ENCODE measurements at regions not wholly inside any gene's neighbourhood (a gene's known extent, or its start where the extent isn't known, plus 50 kb on each side); places are given as distances from the start of the nearest gene placed in this dataset.
"Not testable (repeated sequence)": the region's sequence is repeated elsewhere in the genome, so short reads cannot be mapped to it uniquely, and the experiment has no call there.

DNA sequence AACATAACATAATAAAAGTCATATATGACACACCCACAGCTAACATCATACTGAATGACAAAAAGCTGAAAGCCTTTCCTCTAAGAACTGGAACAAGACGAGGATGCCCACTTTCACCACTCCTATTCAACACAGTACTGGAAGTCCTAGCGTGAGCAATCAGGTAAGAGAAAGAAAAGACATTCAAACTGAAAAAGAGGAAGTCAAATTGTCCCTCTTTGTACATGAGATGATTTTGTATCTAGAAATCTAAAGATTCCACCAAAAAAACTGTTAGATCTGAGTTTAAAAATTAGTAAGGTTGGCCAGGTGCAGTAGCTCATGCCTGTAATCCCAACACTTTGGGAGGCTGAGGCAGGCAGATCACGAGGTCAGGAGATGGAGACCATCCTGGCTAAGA, 70.1 kb upstream of the PROKR2 start:
- not testable (repeated sequence) for DNase-seq

DNA sequence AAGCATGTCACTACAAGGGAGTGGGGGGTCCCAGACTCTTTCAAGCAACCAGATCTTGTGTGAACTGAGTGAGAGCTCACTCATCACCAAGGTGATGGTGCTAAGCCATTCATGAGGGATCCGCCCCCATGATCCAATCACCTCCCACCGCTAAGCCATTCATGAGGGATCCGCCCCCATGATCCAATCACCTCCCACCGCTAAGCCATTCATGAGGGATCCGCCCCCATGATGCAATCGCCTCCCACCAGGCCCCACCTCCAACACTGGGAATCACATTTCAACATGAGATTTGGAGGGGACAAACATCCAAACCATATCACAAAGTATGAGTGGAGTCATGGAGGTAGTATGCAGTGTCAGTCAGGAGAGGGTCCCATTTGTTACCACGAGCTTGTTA, 64.8 kb upstream of the PROKR2 start:
- not testable (repeated sequence) for DNase-seq

DNA sequence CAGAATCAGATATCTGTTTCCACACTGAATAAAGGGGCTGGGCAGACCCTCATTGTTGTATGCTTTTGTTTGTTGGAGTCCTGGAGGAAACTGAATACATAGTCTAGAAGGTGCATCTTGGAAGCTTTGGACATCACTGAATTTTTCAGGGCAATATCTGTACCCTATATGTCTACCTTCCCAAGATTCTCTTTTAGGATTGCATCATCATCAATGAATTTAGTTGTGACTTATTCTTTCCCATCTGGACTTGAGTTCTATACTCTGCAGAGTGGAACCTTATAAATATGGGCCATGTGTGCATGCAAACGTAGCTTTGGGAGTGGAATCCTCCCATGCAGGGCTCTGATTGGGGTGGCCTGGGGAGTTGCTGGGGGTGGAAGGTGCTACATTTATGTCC, 60.7 kb upstream of the PROKR2 start:
- no peak for DNase-seq

DNA sequence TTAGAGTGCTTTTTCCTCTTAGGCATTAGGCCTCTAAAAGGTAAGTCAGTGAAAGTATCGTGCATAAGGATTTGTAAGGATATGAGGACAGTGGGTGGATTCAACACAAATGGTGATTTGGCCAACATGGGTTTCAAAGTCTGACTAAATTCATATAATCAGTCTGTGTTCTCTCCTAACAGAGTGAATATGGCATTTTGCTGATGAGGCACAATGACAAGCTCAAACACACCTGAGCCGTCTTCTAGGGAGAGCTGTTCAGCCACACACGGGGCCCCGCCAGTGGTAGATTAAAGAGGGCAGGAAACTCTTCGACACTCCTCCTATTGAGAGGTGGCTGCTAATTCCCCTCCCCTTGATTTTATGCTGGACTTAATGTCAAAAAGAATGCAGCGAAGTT, 59.5 kb upstream of the PROKR2 start:
- DNase-seq = no peak

DNA sequence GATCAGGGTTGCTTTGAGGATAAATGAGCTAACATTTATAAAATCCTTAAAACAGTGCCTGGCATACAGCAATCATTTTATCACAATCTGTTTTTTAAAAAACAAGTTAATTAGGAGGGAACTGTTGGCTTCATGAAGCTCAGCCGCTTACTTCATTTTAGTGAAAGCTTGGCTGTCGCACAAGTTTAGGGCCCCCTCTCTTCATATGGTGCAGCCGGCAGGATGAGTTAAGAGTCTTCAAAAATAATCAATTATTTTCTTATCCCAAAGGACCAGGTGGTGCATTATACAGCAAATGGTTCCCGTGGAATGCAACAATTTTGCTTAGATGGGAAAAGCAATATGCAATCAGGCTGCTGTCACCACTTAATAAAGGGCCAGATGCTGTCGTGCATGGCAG, 57.4 kb upstream of the PROKR2 start:
- DNase-seq = no peak

DNA sequence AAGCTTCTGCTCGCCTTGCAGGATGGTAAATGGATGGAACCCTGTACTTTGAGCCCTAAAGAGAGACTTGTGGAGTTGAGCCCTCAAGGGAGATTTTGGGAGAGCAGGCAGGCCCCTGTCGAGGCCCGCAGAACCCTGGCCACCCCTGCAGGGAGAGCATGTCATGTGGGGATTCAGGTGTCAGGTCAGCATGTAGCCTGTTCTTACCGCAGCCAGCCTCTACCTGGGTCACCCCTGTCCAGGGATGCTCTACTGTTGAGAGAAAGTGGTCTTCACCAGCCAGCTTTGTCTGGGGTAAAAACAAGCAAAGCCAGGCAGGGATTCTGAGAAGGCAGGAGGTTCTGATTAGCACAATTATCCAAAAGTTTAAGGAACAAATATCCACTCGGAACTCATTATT, 55.6 kb upstream of the PROKR2 start:
- DNase-seq = no peak

DNA sequence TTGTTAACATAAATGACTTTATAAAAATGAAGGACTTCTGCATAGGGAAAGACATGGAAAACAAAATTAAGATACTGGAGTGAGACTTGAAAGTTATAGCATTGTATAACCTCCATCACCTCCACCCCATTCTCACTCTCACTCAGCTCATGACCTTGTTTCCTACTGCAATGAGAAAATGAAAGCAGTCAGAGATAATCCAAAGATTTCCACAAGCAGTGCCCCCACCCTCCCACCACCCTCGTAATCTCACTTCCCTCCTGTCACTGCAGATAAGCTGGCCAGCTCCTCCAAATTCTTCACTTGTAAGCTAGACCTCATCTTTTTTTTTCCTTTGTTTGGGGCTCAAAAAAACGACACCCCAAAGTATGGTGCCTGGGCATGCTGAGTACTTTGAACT, 52.9 kb upstream of the PROKR2 start:
- no peak for DNase-seq

Data from stimulated activated CD8-positive, alpha-beta memory T cell treated with anti-CD3 and anti-CD28 coated beads, Interleukin-4, amount 100 ng/mL, for 48 hours (primary cell).